Frontal cortex (tissue), 3 donors: ENCODE measurements at regions not wholly inside any gene's neighbourhood (a gene's known extent, or its start where the extent isn't known, plus 50 kb on each side); places are given as distances from the start of the nearest gene placed in this dataset.
"Not testable (repeated sequence)": the region's sequence is repeated elsewhere in the genome, so short reads cannot be mapped to it uniquely, and the experiment has no call there.

Experiments used
- DNase-seq, 2 donors: peaks; one replicate each; pipeline ENCODE4 v3.0.0; 2012; ENCODE audit warnings: low spot score in 2 of 2
- FAIRE-seq: peaks from 2 replicates; lab custom pipeline; 2012; peaks lifted over from hg19 to GRCh38; lab: Jason Lieb, UNC
- donor health status: control.
- donor health status: control.
- donor health status: control.

GRCh38 chr5:91598216-91598615, 215.1 kb upstream of the ARRDC3 start:
- DNase-seq (no peak), FAIRE-seq (no peak)

- no peak for FAIRE-seq
- DNase-seq = no peak
Measured at GRCh38 chr5:91595424-91595823, 212.3 kb upstream of the ARRDC3 start.

GRCh38 chr5:91591076-91591475, 208.0 kb upstream of the ARRDC3 start:
- DNase-seq (no peak), FAIRE-seq (no peak)

- DNase-seq (no peak), FAIRE-seq (no peak)
Measured at GRCh38 chr5:91586232-91586631, 203.1 kb upstream of the ARRDC3 start.

GRCh38 chr5:91584352-91584751, 201.2 kb upstream of the ARRDC3 start:
- FAIRE-seq (no peak), DNase-seq (no peak)

GRCh38 chr5:91566012-91566411, 182.9 kb upstream of the ARRDC3 start:
- not testable (repeated sequence) for FAIRE-seq, DNase-seq

GRCh38 chr5:91562922-91563321, 179.8 kb upstream of the ARRDC3 start:
- DNase-seq = no peak
- FAIRE-seq = no peak

- no peak for FAIRE-seq
- no peak for DNase-seq
Measured at GRCh38 chr5:91541696-91542095, 158.6 kb upstream of the ARRDC3 start.

- DNase-seq (no peak), FAIRE-seq (no peak)
Measured at GRCh38 chr5:91538179-91538578, 155.1 kb upstream of the ARRDC3 start.

- DNase-seq = no peak
- no peak for FAIRE-seq
Measured at GRCh38 chr5:91535499-91535898, 152.4 kb upstream of the ARRDC3 start.

- FAIRE-seq (no peak), DNase-seq (no peak)
Measured at GRCh38 chr5:91534332-91534731, 151.2 kb upstream of the ARRDC3 start.

GRCh38 chr5:91532779-91533178, 149.7 kb upstream of the ARRDC3 start:
- DNase-seq (no peak), FAIRE-seq (no peak)

GRCh38 chr5:91532281-91532680, 149.2 kb upstream of the ARRDC3 start:
- no peak for FAIRE-seq
- DNase-seq = no peak

GRCh38 chr5:91528831-91529230, 145.7 kb upstream of the ARRDC3 start:
- DNase-seq (no peak), FAIRE-seq (no peak)

GRCh38 chr5:91521785-91522184, 138.7 kb upstream of the ARRDC3 start:
- no peak for FAIRE-seq

GRCh38 chr5:91521334-91521733, 138.2 kb upstream of the ARRDC3 start:
- DNase-seq (no peak), FAIRE-seq (no peak)

More at GRCh38 chr5:91521785-91522184, 138.7 kb upstream of the ARRDC3 start:
- DNase-seq = no peak

GRCh38 chr5:91514400-91514799, 131.3 kb upstream of the ARRDC3 start:
- DNase-seq (no peak), FAIRE-seq (no peak)

- no peak for FAIRE-seq
- DNase-seq = no peak
Measured at GRCh38 chr5:91503321-91503720, 120.2 kb upstream of the ARRDC3 start.

GRCh38 chr5:91500758-91501157, 117.6 kb upstream of the ARRDC3 start:
- FAIRE-seq (no peak), DNase-seq (no peak)

- DNase-seq = peak in 1 of 2 donors; percentile 24
- peak; percentile 50 for FAIRE-seq
Measured at GRCh38 chr5:91499943-91500531, 116.9 kb upstream of the ARRDC3 start.

GRCh38 chr5:91495699-91496098, 112.6 kb upstream of the ARRDC3 start:
- no peak for DNase-seq
- FAIRE-seq = no peak

- DNase-seq (no peak), FAIRE-seq (no peak)
Measured at GRCh38 chr5:91494447-91494996, 111.4 kb upstream of the ARRDC3 start.
